Psoas muscle (tissue), 7 donors: ENCODE measurements at regions not wholly inside any gene's neighbourhood (a gene's known extent, or its start where the extent isn't known, plus 50 kb on each side); places are given as distances from the start of the nearest gene placed in this dataset.

Source experiments
- ATAC-seq, 4 donors: fragments of 200-7000 bp; cut with Tn5 transposase; one replicate each; pipeline ENCODE4 v1.9.1; 2020; ENCODE audit warnings: moderate library complexity in 3 of 4, mild to moderate bottlenecking in 2 of 4
- DNase-seq, 2 donors: peaks; one replicate each; pipeline ENCODE4 v3.0.0-alpha.2; 2020
- H3K27ac ChIP-seq: fragments of 200-600 bp; one replicate; pipeline ENCODE4 v1.8.0; 2022
- H3K27me3 ChIP-seq, 3 donors: fragments of 200-600 bp in 1 of 3; one replicate each; pipeline versions ENCODE4 v1.6.1 to v1.8.0; 2013 to 2022; ENCODE audit warnings: low read length in 2 of 3, mild to moderate bottlenecking in 2 of 3, moderate library complexity in 1 of 3; ENCODE audit not compliant: insufficient read depth in 3 of 3
- H3K36me3 ChIP-seq, 2 donors: fragments of 200-600 bp in 1 of 2; one replicate each; pipeline versions ENCODE4 v1.6.1 to v1.8.0; 2013 to 2022; ENCODE audit warnings: low read depth in 1 of 2, mild to moderate bottlenecking in 1 of 2, moderate library complexity in 1 of 2; ENCODE audit not compliant: insufficient read depth in 1 of 2
- H3K4me1 ChIP-seq: fragments of 200-600 bp; one replicate; pipeline ENCODE4 v1.8.0; 2022
- H3K4me3 ChIP-seq: fragments of 200-600 bp; one replicate; pipeline ENCODE4 v1.8.0; 2022; ENCODE audit warnings: mild to moderate bottlenecking
- H3K9me3 ChIP-seq: fragments of 200-600 bp; one replicate; pipeline ENCODE4 v1.8.0; 2022
- WGBS, 3 donors: extraction: QIAGEN DNeasy Blood & Tissue Kit; methylation state at CpG; one replicate each; pipeline versions ENCODE4 v1.1.6 to v1.1.7; 2013; 5-methylcytosine and 5-hydroxymethylcytosine counted together
- intact Hi-C, 2 donors: fragments of 100-400 bp; cut with DNase I; formaldehyde crosslinking; loops; one replicate each; pipeline versions ENCODE4 v1.11.0 to v1.14.2; 2022
- TF ChIP-seq, protein P1 (sequence below): fragments of 200-600 bp; IDR thresholded peaks from one replicate; pipeline ENCODE4 v1.8.0; 2022; ENCODE audit warnings: antibody characterized with exemption
- donor health status: healthy with polysubstance abuse.
- donor health status: DM: no; HTN: no; CAD: no; lungs with moderate emphysema.
- donor health status: Bipolar disorder and iron deficiency.
- donor health status: healthy.
- donor health status: DM: yes; HTN: yes; CAD: no.
- donor health status: DM: no; HTN: no; CAD: no.
- donor health status: DM: yes; HTN: yes; CAD: no.

DNA sequence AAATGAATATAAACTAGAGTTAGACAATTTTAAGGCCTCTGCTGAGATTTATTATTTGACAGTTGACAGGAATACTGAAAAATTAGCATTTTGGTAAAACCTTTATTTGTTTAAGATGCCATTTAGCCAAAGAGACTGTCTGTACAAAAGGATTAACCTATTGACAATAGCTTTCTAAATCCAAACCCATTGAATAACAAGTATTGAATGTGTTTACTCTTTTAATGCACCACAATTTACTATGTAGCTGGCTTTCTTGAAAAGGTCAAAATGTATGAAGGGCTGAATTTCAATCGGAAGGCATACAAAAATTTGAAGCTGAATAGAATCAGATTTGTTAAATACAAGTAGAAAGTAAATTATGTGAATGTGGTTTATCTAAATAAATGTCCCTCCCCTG, 374.5 kb downstream of the TEX13C start:
- Histone ChIP-seq H3K36me3 (no peaks in the 10 kb centered on the region), H3K27ac (no peak overlapping the region), H3K4me1 (no peaks in the 10 kb centered on the region), H3K9me3 (no peaks in the 10 kb centered on the region), H3K27me3 (no peaks in the 10 kb centered on the region), H3K4me3 (no peak overlapping the region)
- TF ChIP-seq, protein P1, sequence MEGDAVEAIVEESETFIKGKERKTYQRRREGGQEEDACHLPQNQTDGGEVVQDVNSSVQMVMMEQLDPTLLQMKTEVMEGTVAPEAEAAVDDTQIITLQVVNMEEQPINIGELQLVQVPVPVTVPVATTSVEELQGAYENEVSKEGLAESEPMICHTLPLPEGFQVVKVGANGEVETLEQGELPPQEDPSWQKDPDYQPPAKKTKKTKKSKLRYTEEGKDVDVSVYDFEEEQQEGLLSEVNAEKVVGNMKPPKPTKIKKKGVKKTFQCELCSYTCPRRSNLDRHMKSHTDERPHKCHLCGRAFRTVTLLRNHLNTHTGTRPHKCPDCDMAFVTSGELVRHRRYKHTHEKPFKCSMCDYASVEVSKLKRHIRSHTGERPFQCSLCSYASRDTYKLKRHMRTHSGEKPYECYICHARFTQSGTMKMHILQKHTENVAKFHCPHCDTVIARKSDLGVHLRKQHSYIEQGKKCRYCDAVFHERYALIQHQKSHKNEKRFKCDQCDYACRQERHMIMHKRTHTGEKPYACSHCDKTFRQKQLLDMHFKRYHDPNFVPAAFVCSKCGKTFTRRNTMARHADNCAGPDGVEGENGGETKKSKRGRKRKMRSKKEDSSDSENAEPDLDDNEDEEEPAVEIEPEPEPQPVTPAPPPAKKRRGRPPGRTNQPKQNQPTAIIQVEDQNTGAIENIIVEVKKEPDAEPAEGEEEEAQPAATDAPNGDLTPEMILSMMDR = no peak
- no peak for DNase-seq
- intact Hi-C loops = no loop called here
- ATAC-seq = no peak
- WGBS, 3 donors = 54 to 77% (median 75%) methylated on average over 1 of the region's 1 CpG

DNA sequence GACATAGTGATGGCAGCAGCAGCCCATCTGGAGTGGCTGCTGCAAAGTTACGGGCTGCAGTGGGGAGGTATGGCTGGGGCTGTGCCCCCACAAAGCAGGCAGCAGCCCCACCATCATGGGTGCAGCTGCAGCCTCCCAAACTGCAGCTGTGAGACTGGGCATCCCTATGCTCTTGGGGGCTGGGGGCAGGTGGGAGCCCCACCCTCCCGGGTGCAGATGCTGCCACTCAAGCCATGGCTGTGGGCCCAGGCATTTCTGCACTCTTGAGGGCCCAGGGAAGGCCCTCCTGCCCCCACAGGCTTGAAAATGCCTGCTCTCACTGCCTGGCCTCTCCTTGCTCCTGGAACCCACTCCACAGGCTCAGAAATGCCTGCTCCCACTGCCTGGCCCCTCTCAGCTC, 389.4 kb downstream of the TEX13C start:
- WGBS, 3 donors = 33 to 64% (median 54%) methylated on average over 2 of the region's 2 CpGs
- ATAC-seq = no peak
- TF ChIP-seq, protein P1 = no peak
- Histone ChIP-seq H3K4me3 (no peak overlapping the region), H3K27ac (no peak overlapping the region), H3K9me3 (no peaks in the 10 kb centered on the region), H3K36me3 (no peaks in the 10 kb centered on the region), H3K4me1 (no peaks in the 10 kb centered on the region), H3K27me3 (no peaks in the 10 kb centered on the region)
- no peak for DNase-seq
- intact Hi-C loops = no loop called here

- no peaks in the 10 kb centered on the region for H3K27me3 ChIP-seq
- no peak overlapping the region for H3K27ac ChIP-seq
- no peaks in the 10 kb centered on the region for H3K4me1 ChIP-seq
- no peak for ATAC-seq
- no peak overlapping the region for H3K4me3 ChIP-seq
- H3K9me3 ChIP-seq = no peaks in the 10 kb centered on the region
- H3K36me3 ChIP-seq = no peaks in the 10 kb centered on the region
- TF ChIP-seq, protein P1 = no peak
- intact Hi-C loops = no loop called here
- no peak for DNase-seq
- 77 to 97% (median 84%) methylated on average over 4 of the region's 4 CpGs for WGBS, 3 donors
Observed at GRCh38 chrX:125709532-125709931, 389.9 kb downstream of the TEX13C start.

DNA sequence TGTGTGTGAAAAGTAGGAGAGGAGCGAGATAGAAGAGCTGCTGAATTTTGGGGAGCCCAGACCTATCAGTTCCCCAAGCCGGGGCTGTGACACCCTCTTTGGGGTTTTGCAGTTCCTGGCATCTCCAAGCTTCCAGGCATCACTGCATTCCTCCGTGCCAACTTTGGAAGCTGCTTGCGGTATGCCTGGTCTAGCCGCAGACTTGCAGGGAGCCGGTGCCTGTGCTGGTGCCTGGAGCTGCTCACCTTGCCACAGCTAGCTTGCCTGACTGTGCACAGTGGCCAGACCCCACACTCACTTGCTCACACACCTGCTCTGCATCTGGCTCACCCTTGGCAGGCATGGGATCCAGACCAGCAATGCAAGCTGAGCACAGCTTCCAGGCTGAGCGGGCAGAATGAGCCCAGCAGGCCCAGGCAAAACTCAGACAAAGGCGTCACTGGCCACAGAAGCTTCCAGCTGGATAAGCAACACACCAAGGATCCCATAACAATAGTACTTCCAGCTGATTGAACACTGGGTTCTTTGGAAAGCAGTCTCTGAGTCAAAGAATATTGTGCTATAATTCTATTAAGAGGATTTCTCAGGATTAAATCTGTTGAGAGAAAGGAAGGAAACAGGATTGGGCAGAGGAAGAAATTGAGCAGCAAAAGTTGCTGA, 390.9 kb downstream of the TEX13C start:
- DNase-seq (no peak), ATAC-seq (no peak)
- TF ChIP-seq, protein P1 = no peak
- H3K4me1 ChIP-seq = no peaks in the 10 kb centered on the region
- 70 to 82% (median 79%) methylated on average over 8 of the region's 8 CpGs for WGBS, 3 donors
- H3K9me3 ChIP-seq = no peaks in the 10 kb centered on the region
- no peaks in the 10 kb centered on the region for H3K27me3 ChIP-seq
- H3K27ac ChIP-seq = no peak overlapping the region
- H3K36me3 ChIP-seq = no peaks in the 10 kb centered on the region
- intact Hi-C loops = no loop called here
- no peak overlapping the region for H3K4me3 ChIP-seq

- DNase-seq = no peak
- no peaks in the 10 kb centered on the region for H3K27me3 ChIP-seq
- intact Hi-C loops = no loop called here
- H3K4me1 ChIP-seq = no peaks in the 10 kb centered on the region
- no peak for ATAC-seq
- H3K27ac ChIP-seq = no peak overlapping the region
- H3K9me3 ChIP-seq = no peaks in the 10 kb centered on the region
- no peak overlapping the region for H3K4me3 ChIP-seq
- 82 to 97% (median 86%) methylated on average over 1 of the region's 1 CpG for WGBS, 3 donors
- H3K36me3 ChIP-seq = no peaks in the 10 kb centered on the region
- TF ChIP-seq, protein P1 = no peak
Observed at GRCh38 chrX:125711103-125711502, 391.4 kb downstream of the TEX13C start.
